GM13977 (cell line): ENCODE measurements at regions not wholly inside any gene's neighbourhood (a gene's known extent, or its start where the extent isn't known, plus 50 kb on each side); places are given as distances from the start of the nearest gene placed in this dataset.

ENCODE experiments used
- DNase-seq: peaks from one replicate; pipeline ENCODE4 v3.0.0; 2012; ENCODE audit warnings: low spot score
- CTCF ChIP-seq: IDR thresholded peaks from 2 replicates; pipeline ENCODE4 v1.5.1; 2012; ENCODE audit warnings: mild to moderate bottlenecking, control low read depth; ENCODE audit not compliant: insufficient read depth; ENCODE audit errors: extremely low read depth, missing control alignments
- in situ Hi-C: fragments of 300-500 bp; cut with MboI; formaldehyde crosslinking; loops from one replicate; pipeline ENCODE4 v1.12.0; 2022; ENCODE audit warnings: low sequenced_read_pairs, low pct_unique_long_range_greater_than_20kb, mixed read lengths, inconsistent platforms; ENCODE audit not compliant: unreplicated experiment

- no peak for DNase-seq
- in situ Hi-C loops, result no loop called here
- no peak for TF ChIP-seq CTCF
Observed at GRCh38 chr15:61681676-61682075, 378.6 kb downstream of the VPS13C start.

- in situ Hi-C loops, result no loop called here
- DNase-seq, result no peak
- no peak for TF ChIP-seq CTCF
Observed at GRCh38 chr15:61681038-61681418, 379.2 kb downstream of the VPS13C start.

GRCh38 chr15:61680260-61681037 is 379.8 kb downstream of the VPS13C start:
- TF ChIP-seq CTCF, result no peak
- DNase-seq, result no peak
- in situ Hi-C loops, result no loop called here

GRCh38 chr15:61671736-61672135 is 388.5 kb downstream of the VPS13C start:
- no peak for TF ChIP-seq CTCF
- DNase-seq, result no peak
- in situ Hi-C loops, result no loop called here

GRCh38 chr15:61668444-61668843 is 391.8 kb downstream of the VPS13C start:
- in situ Hi-C loops, result no loop called here
- TF ChIP-seq CTCF, result no peak
- DNase-seq, result no peak

- no peak for DNase-seq
- in situ Hi-C loops, result no loop called here
- TF ChIP-seq CTCF, result no peak
Observed at GRCh38 chr15:61661791-61662190, 398.5 kb downstream of the VPS13C start.

- DNase-seq, result no peak
- no peak for TF ChIP-seq CTCF
- in situ Hi-C loops, result no loop called here
Observed at GRCh38 chr15:61660579-61660978, 399.7 kb downstream of the VPS13C start.
